ENCODE measurements at regions not wholly inside any gene's neighbourhood (a gene's known extent, or its start where the extent isn't known, plus 50 kb on each side); places are given as distances from the start of the nearest gene placed in this dataset.

DNA sequence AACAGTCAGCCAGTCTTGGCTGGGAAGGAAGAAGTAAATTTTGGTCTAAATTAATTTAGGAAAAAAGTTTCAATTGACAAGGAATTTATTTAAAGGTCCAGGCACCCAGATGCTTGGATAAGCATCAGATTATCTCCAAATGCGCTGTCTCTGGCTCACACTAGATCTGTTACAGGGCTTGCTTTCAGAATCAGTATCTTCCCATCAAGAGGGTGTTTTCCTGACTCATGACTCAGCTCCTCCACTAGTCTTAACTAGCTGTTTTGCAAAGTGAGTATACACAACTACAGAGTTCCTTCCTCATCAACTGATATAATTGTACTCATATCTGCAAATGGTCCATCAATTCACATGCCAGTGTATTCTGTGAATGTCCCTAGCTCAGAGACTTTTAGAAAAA lies 482.1 kb upstream of the CPEB2 start:
- Histone ChIP-seq H3K9me3 (peaks cover 0 to 8% (median 3%) of the 10 kb centered on the region in 8 donors), H3K36me3 (no peaks in the 10 kb centered on the region), H3K4me1 (no peaks in the 10 kb centered on the region), H3K27ac (no peak overlapping the region), H3K27me3 (replicated peaks in 1 of 7) (no peaks in the 10 kb centered on the region), H3K4me3 (no peak overlapping the region)
- intact Hi-C loops (cut with DNase I; ENCODE audit: low total_unique reads), result no loop called here
- no peak for DNase-seq
- TF ChIP-seq, protein P1, sequence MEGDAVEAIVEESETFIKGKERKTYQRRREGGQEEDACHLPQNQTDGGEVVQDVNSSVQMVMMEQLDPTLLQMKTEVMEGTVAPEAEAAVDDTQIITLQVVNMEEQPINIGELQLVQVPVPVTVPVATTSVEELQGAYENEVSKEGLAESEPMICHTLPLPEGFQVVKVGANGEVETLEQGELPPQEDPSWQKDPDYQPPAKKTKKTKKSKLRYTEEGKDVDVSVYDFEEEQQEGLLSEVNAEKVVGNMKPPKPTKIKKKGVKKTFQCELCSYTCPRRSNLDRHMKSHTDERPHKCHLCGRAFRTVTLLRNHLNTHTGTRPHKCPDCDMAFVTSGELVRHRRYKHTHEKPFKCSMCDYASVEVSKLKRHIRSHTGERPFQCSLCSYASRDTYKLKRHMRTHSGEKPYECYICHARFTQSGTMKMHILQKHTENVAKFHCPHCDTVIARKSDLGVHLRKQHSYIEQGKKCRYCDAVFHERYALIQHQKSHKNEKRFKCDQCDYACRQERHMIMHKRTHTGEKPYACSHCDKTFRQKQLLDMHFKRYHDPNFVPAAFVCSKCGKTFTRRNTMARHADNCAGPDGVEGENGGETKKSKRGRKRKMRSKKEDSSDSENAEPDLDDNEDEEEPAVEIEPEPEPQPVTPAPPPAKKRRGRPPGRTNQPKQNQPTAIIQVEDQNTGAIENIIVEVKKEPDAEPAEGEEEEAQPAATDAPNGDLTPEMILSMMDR (IDR thresholded peaks at IDR 0.05 in 8 of 11, conservative IDR thresholded peaks at IDR 0.05 in 3 of 11), result no peak
- TF ChIP-seq POLR2AphosphoS5 (IDR thresholded peaks at IDR 0.05) (no peak), POLR2A (IDR thresholded peaks at IDR 0.05) (no peak)
- 39 to 73% (median 52%) methylated on average over 1 of the region's 1 CpG for WGBS, 5 donors

DNA sequence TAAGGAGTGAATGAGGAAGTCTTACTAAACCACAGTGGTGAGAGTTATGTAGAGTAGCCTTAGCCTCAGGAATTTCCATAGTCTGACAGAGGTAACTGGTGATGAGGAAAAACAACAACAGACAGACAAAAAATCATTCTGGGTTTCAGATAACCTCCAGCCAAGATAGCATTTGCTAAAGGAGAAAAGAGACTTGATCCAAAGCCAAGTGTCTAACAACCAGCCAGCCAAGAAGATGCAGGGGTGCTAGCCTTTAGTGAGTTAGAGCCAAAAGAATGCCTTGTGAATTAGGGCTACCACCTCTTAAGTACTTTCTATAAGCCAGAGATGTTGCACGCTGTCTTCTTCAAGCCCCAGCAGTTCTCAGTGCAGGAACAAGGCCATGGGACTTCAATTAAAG lies 478.0 kb upstream of the CPEB2 start:
- no peak for DNase-seq
- intact Hi-C loops (cut with DNase I; ENCODE audit: low total_unique reads), result no loop called here
- Histone ChIP-seq H3K9me3 (peaks cover 0 to 10% (median 3%) of the 10 kb centered on the region in 8 donors), H3K27me3 (replicated peaks in 1 of 7) (no peaks in the 10 kb centered on the region), H3K4me1 (no peaks in the 10 kb centered on the region), H3K4me3 (no peak overlapping the region), H3K27ac (no peak overlapping the region), H3K36me3 (no peaks in the 10 kb centered on the region)
- WGBS, 5 donors, result 47 to 84% (median 83%) methylated on average over 1 of the region's 1 CpG
- TF ChIP-seq, protein P1 (IDR thresholded peaks at IDR 0.05 in 8 of 11, conservative IDR thresholded peaks at IDR 0.05 in 3 of 11), result no peak
- TF ChIP-seq POLR2AphosphoS5 (IDR thresholded peaks at IDR 0.05) (no peak), POLR2A (IDR thresholded peaks at IDR 0.05) (no peak)

DNA sequence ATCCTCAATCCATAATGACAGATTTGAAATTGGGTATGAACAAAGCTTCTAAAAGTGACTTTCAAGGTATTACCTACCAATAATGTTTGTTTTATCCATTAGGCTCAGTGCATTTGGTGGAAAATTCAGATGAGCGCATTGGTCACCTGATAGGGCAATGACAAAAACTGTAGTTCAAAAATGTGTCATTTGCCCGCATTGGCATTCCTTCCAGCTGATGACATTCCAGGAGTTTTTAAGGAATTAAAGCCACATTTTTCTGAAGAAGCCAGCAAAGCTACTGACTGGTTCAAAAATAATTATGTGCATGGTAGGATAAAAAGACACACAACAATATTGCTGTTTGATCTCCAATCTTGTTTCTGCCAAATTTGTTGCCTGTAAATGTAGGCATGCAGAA lies 473.4 kb upstream of the CPEB2 start:
- no peak overlapping the region for H3K27ac ChIP-seq
- TF ChIP-seq, protein P1 (IDR thresholded peaks at IDR 0.05 in 8 of 11, conservative IDR thresholded peaks at IDR 0.05 in 3 of 11), result no peak
- TF ChIP-seq POLR2A (IDR thresholded peaks at IDR 0.05), result no peak
- no peak for TF ChIP-seq POLR2AphosphoS5 (IDR thresholded peaks at IDR 0.05)
- 87 to 100% (median 91%) methylated on average over 2 of the region's 2 CpGs for WGBS, 5 donors
- no peaks in the 10 kb centered on the region for H3K36me3 ChIP-seq
- no peaks in the 10 kb centered on the region for H3K27me3 ChIP-seq (replicated peaks in 1 of 7)
- intact Hi-C loops (cut with DNase I; ENCODE audit: low total_unique reads), result no loop called here
- H3K9me3 ChIP-seq, result peaks cover 0 to 3% (median 0%) of the 10 kb centered on the region in 8 donors
- DNase-seq, result no peak
- H3K4me1 ChIP-seq, result no peaks in the 10 kb centered on the region
- no peak overlapping the region for H3K4me3 ChIP-seq

DNA sequence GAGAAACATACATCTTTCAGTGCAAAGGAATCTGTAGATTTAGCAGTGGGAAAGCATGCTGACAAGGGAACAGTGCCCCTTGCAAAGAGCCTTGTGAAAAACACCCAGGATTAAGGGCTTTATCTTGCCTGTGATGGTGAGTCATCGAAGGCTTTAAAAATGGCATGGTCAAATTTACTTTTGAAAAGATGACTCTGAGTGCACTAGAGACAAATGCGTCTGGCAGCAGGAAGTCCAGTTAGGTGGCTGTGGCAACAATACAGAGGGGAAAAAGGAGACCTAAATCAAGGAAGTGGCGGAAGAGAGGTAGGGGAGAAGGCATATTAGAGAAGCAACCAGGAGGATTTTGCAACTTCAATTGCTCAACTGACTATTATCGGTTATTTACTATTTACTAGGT lies 472.6 kb upstream of the CPEB2 start:
- Histone ChIP-seq H3K36me3 (no peaks in the 10 kb centered on the region), H3K27ac (no peak overlapping the region), H3K9me3 (peaks cover 0 to 3% (median 0%) of the 10 kb centered on the region in 8 donors), H3K27me3 (replicated peaks in 1 of 7) (no peaks in the 10 kb centered on the region), H3K4me3 (no peak overlapping the region), H3K4me1 (no peaks in the 10 kb centered on the region)
- 53 to 72% (median 61%) methylated on average over 4 of the region's 4 CpGs for WGBS, 5 donors
- intact Hi-C loops (cut with DNase I; ENCODE audit: low total_unique reads), result no loop called here
- DNase-seq, result no peak
- TF ChIP-seq POLR2A (IDR thresholded peaks at IDR 0.05), result no peak
- TF ChIP-seq, protein P1 (IDR thresholded peaks at IDR 0.05 in 8 of 11, conservative IDR thresholded peaks at IDR 0.05 in 3 of 11), result no peak
- no peak for TF ChIP-seq POLR2AphosphoS5 (IDR thresholded peaks at IDR 0.05)

All from spleen (tissue), 11 donors.